Middle frontal gyrus (tissue), 1 donor: ENCODE measurements at regions not wholly inside any gene's neighbourhood (a gene's known extent, or its start where the extent isn't known, plus 50 kb on each side); places are given as distances from the start of the nearest gene placed in this dataset.

Experiments used
- DNase-seq: peaks from one replicate; pipeline ENCODE4 v3.0.0-alpha.2; 2015; ENCODE audit warnings: low spot score; ENCODE audit errors: extremely low spot score

DNA sequence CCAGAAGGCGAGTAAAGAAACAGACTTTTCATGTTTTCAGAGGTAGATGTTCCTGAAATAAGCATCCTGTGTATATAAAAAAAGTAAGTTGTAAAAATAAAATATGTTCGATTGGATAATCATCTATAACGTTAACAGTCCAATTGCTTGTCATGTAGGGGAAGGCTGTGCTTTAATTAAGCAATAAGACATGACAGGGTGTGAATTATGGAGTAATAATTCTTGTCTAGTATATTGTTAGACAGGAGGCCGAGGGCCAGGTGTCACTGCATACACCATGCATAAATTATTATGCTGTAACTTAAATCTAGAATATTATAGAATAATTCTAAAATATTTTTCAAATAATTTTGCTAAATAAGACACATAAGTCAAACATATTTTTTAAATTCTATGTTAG, 494.6 kb upstream of the TENM3 start:
- no peak for DNase-seq

DNA sequence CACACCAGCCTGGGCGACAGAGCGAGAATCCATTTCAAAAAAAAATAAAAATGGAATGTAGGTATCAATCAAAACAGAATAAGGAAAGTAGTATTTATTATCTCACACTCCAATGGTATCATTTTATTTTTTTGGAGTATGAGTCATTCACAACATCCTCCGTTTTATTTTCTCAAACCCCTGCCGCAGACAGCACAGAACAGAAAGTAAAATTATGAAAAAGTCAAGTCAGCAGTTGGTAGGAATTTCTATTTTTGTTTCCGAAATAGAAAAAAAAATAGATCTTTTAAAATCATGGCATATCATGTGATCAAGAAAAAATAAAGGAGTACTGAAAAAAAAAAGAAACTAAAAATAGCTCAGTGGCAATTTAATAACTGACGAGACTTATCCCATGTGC, 490.7 kb upstream of the TENM3 start:
- DNase-seq: no peak

DNA sequence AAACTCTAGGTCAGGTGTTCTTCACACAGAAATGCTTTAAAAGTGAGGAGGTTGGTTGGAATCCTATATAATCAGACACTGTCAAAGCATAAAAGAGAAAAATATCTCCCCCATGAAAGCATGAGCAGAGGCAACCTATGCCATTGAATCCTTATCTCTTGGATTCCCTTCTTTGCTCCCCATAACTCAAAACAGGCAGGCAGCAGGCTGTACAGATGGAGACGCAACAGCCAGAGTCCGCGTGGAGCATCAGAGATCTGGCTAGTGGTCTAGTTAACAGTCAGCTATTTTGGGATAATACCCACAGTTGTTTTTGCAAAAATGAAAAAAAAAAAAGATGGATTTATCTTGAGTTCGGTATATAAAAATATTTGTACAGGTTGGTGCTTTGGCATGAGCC, 490.0 kb upstream of the TENM3 start:
- no peak for DNase-seq

DNA sequence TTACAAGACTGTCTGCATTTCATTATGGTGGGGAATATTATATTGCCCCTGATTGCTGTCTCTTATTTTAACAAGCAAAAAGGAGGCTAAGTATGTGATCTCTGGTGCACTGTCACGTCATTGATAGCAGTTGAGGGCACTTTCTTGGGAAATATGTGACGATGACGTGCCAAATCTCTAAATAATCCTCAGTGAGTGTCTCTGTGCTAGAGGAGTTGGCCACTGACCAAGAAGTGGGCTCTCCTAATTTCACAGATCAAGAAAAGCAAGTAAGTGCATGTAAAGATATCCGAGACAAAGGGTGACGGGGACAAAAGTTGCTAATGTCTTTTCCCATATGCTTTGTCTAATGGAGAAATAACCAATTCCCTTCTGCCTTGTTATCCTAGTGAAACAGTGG, 487.4 kb upstream of the TENM3 start:
- no peak for DNase-seq

DNA sequence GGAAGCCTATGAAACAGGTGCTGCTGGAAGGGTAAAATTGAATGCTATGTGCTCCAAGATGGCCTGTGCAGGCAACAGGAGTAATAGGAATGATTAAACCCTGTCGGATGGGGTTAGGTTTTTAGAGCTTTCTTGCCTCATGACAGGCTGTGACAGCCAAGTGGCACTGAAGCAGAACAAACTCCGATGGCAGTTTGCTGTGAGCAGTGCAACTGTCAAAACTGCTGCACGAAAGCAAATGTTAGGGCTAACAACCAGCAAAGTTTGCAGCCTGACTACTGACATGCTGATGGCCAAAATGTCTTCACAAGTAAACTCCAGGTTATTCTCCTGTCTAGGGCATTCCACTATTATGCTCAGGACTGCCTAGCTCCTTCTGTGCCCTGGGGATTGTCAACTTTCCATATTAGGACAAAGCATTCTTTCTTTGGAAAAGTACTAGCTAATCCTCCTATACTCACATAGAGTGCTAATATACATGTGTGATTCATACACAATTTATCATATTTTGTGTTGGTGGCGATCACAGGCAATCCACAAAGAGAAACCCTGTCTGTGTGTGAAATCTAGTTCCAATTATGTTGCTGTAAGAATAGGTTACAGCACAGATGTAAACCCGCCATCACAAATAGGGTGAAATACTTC, 486.6 kb upstream of the TENM3 start:
- DNase-seq: no peak

DNA sequence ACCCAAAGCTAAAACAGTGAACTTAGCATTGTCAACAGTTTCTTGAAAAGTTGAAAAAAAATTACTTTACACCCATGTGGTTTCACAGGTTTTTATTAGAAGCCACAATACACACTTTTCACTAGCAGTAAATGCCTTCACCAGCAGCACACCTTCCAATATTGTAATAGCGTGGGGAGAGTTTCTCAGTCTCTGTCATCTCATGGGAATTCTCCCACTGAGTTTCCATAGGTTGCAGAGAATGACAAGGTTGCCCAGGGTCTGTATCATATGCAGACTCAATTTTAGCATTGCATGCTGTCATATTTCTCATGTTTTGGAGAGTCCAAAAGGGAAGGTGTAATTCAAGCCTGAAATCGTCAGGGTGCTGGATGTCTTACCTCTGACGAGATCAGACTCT, 486.1 kb upstream of the TENM3 start:
- DNase-seq: no peak

DNA sequence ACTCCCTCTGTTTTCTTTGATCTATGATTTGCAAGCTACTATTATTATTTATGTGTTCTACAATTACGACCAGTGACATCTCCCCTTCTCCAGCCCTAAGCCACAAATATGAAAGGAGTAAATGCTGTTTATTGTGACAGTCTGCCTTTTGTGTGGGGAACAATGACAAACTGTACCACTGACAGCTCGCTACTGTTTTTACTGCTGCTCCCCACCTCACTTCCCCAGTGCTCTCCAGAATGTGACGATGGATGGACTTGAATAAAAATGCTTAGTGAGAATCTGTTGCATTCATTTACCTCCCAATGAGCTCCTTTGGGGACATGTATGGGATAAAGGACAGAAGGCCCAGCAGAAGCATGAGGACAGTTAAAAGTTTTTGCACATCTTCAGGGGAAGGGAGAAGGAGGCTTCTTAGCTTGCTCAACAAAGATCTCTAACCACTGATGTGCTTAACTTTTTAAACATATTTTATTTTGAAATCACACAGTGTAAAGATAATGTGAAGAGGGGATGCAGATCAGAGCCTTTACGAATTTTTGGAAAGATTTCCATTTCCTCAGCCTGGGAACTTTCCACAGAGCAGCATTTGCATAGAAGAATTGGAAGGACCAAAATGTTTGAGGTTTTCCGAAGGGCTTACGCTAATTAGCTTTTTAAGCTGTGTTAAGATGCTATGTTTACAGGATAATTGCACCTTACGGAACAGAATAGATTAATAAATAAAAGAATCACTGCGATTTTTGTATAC, 485.1 kb upstream of the TENM3 start:
- no peak for DNase-seq

DNA sequence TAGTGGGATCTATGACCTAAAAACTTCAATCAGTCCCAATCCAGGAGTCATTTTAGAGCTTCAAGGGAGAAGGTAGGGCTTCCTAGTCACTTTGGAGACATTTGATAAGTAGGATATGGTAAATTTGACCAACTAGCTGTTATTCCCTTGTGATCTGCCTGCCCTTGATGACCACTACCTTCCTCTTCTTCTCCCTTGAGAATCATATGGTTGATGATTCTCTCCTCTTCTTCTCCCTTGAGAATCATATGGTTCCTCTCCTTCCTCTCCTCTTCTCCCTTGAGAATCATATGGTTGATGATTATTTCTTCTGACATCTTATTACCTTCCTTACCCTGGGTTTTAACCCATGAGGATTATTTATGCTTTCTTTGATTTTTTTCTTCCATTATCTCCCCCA, 482.6 kb upstream of the TENM3 start:
- DNase-seq: no peak

DNA sequence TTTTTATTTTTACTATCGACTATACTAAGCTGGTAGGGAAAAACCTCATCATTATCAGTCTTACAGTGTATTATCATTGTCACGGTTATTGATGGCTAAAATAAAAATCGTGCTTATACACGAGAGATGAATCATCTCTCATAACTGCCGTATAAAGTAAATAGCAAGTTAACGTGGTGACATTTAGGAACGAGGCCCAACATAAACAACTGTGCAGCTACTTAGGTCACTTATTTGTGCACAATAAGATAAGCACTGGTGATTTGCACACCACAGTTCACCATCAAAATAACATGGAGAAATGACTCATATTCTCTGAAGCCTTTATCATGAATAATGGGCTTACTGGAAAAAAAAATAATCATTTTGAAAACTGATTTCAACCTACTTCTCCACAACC, 482.0 kb upstream of the TENM3 start:
- DNase-seq: no peak

DNA sequence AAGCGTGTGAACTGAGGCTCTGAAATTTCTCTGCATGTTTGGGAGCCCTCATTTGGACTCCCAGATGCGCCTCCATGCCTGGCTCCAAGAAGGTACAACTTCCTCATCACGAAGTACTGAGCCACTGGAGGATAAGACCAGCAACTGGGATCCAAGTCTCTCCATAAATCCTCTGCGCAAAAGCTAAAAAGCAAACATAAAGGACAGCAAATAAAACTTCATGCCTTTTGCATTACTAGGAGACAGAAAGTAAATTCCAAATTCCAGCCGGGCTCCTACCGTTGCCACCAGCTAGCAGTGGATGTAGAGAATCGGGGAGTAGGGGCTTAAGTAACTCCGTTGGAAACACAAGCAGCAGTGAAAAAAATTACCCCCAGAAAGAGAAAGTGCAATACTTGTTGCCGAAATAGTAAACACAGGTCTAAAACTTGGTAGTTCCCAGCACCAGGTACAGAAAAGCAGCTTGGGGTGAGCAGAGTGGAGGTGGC, 477.1 kb upstream of the TENM3 start:
- DNase-seq: no peak

DNA sequence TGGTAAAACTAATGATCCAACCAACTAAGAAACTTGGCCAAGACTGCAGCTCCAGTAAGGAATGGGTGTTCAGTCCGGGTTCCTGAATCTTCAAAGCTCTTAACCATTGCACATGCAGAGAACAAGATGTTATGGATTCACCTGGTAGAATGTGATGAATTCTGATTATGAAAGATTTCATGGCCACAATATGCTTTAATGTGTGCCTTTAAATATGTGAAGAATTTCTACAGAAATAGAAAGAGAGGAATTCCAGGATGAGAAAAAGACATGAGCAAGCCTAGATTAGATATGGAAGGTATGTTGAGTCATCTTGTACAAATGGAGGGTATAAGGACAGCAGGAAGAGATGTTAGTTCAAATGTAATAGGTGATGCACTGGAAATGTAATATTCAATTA, 472.2 kb upstream of the TENM3 start:
- DNase-seq: no peak

DNA sequence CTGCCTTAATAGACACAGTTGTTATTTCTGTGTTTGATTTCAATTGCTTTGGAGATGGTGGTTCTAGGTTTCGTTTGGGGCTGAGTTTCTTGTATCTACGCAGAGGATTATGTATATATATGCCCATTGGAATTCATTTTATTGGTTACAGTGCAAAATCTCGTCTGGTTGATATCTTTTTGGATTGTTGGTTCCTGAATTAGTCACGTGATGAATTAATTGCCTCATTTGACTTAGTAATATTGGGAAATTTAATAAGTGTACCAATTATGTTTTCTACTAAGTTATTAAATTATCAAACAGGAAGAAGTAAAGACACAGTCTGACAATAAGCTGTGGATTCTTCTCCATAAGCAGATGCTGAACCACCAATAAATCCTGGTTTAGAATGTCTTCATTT, 467.9 kb upstream of the TENM3 start:
- DNase-seq: no peak

DNA sequence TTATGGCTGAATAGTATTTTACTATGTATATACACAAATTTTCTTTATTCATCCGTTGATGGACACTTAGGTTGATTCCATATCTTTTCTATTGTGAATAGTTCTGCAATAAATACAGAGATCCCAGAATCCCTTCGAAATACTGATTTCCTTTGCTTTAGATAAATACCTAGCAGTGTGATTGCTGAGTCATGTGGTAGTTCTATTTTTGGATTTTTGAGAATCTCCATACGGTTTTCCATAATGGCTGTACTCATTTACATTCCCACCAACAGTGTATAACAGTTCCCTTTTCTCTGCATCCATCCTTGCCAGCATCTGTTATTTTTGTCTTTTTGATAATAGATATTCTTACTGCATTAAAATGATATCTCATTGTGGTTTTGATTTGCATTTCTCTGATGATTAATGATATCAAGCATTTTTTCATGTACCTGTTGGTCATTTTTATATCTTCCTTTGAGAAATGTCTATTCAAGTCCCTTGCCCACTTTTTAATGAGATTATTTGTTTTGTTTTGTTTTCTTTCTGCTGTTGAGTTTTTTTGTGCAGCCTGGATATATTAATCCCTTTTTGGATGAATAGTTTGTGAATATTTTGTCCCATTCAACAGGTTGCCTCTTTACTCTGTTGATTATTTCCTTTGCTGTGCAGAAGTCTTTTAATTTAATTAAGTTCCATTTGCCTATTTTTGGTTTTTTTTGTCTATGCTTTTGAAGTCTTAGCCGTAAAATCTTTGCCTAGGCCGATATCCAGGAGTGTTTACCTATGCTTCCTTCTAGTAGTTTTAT, 466.7 kb upstream of the TENM3 start:
- DNase-seq: no peak

DNA sequence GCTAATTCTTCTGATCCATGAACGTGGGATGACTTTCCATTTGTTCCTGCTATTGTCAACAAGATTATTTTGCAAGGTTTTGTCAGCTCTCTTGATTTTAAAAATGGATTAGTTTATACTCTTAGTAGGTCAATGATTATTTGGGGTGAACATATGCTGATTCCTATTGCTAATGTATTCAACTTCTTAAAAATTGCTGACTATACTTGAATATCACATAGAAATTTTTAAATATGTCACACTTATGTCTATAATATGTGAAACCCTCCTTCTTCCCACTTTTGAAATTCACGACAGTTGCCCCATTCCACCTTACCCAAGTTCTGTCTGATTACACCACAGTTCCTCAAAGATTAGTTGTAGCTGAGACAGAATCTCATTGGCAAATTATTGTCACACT, 465.7 kb upstream of the TENM3 start:
- DNase-seq: no peak

DNA sequence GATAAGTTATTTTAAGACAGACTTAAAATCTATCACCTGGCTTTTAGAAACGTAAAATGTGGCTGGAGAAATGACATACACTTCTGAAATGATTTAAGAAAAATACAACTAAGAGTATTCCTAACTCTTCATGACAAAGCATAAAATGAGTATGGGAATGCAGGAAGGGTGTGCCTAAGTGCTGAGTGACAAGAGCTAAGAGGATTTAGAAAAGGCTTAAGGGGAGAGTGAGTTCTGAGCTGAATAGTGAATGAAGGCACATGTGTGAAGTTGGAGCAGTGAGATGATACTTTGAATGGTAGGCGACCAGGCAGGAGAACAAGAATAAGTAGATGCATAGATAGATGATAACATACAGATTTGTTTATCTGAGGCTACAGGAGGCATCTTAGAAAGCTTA, 458.3 kb upstream of the TENM3 start:
- DNase-seq: no peak

DNA sequence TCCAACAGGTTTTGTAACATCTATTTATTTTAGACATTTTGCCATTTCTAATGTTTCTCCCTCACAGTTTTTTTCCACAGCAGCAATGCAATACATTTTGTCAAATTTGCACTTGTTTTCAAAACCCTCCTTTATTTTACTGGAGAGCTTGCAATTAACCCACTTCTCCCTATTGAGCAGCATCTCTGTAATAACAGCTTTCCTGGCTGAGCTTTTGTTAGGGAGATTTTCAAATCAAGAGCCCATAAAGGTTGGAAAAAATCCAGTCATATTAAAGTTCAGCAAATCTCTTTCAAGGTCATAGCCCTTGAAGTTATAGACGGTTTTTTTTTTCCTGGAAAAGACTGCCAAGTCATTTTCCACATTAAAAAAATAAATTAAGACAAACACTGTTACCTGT, 450.6 kb upstream of the TENM3 start:
- DNase-seq: no peak

DNA sequence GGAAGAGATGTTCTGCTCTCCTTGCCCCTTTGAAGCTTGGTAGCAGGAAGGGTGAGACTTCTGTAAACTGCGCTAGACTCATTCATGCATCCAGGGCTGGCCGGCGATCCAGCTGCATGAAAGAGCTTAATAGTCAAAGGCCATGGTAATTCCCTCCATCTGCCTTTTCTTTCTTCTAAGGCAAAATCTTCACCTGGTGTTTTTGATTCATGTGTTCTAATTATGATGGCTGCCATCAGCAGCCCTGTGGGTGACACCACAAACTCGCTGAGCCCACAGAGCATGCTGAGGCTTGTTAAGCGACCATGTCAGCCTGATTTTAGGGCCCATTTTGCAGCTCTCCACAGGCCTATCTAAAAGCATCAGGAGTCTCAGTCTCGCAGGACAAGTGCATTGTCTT, 450.1 kb upstream of the TENM3 start:
- DNase-seq: no peak

DNA sequence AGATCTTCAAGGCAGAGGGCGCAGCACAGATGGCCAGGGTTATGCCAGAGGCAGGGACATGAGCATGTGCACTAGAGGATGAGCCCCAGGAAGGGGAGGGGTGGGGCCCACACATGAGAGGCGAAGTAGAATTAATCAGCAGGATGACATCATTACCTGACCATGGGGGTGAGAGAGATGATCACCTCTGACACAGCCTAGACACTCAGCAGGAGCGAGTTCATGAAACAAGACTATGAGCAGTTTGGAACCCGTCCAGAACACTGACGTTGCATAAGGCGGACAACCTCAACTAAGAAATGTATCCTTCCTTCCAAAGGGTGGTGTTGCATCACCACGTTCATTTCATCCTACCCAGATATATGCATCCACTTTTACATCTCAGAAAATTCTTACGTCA, 446.7 kb upstream of the TENM3 start:
- DNase-seq: no peak

DNA sequence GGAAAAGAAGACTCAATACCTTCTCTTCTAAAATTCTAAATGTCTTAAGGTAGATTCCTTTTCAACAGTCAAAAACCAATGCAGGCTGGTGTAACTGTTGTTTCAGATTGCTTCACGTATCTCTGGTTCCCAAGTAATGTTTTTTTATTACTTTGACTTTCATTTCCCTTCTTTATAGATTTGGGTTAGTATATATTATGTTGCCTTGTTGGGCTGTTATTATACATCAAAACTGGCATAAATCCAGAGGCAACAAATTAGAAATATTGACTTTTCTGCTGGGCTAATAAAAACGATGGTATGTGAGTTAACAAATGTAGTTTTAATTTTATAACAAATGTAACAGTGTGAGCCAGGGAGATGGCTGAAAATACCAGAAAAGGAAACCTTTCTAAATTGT, 444.7 kb upstream of the TENM3 start:
- no peak for DNase-seq

DNA sequence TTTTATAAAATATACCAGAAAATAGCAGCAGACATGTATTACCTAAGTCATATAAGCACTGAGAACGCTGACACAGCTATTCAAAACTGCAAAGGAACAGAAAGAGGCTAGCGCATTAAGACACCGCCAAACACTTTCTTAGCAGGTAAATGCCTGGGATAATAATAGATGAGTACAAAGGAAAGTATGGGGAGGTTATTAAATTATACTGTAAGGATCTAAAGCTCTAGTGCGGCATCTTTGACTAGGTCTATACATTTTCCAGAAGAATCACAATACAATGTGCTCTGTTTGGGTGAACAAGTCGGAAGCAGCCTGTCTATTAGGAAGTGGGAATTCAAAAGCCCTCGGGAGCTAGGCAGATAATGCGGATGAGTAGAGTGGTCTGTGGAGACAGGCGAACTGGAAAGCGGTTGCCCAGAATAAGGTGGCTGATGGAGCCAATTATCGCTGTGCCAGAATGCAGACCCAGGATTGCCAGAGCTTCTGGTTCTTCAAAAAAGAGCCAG, 443.6 kb upstream of the TENM3 start:
- no peak for DNase-seq

DNA sequence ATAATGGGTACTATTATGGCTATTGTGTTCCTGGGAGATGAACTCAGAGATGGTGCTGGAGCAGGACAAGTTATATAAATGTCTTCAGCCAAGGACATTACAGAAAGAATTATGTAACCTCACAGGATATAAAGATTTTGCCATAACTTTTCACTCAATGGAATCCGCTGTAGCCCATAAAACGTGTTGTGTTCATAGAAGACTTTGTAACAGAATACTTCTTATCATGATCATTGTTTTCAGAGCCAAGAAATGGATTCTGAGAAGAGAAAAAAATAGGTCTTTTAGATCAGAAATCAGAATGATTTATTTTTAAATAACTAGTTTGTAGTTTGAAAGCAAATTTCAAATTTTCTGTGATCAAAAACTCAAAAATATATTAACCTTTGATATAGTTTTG, 441.0 kb upstream of the TENM3 start:
- no peak for DNase-seq

DNA sequence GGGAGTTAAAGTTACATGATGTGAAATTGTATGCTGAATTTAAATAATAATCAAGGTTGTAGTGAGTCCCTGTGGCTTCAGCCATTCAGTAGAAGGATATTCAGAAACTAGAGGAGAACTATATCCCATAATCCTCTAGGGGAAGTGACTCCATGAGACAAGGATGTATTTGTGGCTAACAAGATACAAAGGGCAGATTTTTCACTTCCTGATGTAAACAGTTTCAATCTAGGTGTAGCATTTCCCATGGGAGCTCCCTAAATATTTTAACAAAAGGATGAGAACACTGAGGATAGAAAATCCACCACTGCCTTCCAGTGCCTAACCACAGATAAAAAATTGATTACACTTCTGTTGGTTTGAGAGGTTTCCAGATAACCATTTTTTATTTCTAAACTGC, 435.4 kb upstream of the TENM3 start:
- DNase-seq: no peak
